ENCODE measurements at regions not wholly inside any gene's neighbourhood (a gene's known extent, or its start where the extent isn't known, plus 50 kb on each side); places are given as distances from the start of the nearest gene placed in this dataset.

DNA sequence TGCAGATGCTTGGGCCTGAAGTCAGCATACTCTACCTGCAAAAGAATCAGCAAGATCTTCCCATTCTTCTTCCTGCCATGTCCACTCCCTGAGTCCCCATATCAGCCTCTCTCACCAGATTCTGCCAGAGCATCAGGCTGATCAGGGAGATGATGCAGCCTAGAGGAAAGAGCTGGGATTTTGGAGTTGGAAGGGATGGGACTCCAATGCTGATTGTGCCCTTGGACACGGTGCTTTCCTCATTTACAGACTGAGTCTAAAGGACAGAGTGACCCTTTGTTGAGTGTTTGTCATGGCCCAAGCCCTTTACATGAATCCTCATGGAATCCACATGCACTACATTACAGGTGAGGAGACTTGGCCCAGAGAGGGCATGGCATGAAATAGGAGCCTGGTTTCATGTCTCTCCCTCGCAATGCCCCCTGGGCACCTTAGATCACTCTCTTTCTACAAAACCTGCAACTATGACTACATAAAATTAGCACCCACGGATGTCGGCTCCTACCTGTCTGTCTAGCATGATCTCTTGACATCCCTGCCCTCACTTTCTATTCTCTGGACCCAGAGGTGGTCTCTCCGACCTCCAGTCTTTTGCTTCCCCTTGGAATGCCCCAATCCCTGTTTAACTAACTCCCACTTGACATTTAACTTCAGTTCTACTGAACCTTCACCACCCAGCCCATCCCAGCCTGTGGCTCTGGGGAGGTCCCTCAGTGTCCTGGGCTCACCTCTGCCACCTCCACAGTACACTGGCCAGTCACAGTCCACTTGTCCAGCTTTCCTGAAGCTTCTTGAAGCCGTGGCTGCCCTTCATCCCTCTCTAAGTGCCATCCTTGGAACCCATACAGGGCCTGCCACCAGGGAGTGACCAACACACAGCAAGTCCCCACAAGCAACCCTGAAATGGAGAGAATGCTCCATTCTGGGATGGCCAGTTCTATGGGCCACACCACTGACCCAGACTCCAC lies 173.5 kb downstream of the ABHD5 start (continued):
- TF ChIP-seq, protein P1, sequence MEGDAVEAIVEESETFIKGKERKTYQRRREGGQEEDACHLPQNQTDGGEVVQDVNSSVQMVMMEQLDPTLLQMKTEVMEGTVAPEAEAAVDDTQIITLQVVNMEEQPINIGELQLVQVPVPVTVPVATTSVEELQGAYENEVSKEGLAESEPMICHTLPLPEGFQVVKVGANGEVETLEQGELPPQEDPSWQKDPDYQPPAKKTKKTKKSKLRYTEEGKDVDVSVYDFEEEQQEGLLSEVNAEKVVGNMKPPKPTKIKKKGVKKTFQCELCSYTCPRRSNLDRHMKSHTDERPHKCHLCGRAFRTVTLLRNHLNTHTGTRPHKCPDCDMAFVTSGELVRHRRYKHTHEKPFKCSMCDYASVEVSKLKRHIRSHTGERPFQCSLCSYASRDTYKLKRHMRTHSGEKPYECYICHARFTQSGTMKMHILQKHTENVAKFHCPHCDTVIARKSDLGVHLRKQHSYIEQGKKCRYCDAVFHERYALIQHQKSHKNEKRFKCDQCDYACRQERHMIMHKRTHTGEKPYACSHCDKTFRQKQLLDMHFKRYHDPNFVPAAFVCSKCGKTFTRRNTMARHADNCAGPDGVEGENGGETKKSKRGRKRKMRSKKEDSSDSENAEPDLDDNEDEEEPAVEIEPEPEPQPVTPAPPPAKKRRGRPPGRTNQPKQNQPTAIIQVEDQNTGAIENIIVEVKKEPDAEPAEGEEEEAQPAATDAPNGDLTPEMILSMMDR (conservative IDR thresholded peaks at IDR 0.05; ENCODE audit: low read depth in 2 of 2) = no peak
- TF ChIP-seq, protein P2, sequence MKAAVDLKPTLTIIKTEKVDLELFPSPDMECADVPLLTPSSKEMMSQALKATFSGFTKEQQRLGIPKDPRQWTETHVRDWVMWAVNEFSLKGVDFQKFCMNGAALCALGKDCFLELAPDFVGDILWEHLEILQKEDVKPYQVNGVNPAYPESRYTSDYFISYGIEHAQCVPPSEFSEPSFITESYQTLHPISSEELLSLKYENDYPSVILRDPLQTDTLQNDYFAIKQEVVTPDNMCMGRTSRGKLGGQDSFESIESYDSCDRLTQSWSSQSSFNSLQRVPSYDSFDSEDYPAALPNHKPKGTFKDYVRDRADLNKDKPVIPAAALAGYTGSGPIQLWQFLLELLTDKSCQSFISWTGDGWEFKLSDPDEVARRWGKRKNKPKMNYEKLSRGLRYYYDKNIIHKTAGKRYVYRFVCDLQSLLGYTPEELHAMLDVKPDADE (IDR thresholded peaks at IDR 0.05) = no peak
- TF ChIP-seq JUNB (IDR thresholded peaks at IDR 0.05; ENCODE audit: unreplicated experiment) (no peak), EZH2 (IDR thresholded peaks at IDR 0.05; ENCODE audit: low read depth, unreplicated experiment) (no peak)
- TF ChIP-seq, protein P3, sequence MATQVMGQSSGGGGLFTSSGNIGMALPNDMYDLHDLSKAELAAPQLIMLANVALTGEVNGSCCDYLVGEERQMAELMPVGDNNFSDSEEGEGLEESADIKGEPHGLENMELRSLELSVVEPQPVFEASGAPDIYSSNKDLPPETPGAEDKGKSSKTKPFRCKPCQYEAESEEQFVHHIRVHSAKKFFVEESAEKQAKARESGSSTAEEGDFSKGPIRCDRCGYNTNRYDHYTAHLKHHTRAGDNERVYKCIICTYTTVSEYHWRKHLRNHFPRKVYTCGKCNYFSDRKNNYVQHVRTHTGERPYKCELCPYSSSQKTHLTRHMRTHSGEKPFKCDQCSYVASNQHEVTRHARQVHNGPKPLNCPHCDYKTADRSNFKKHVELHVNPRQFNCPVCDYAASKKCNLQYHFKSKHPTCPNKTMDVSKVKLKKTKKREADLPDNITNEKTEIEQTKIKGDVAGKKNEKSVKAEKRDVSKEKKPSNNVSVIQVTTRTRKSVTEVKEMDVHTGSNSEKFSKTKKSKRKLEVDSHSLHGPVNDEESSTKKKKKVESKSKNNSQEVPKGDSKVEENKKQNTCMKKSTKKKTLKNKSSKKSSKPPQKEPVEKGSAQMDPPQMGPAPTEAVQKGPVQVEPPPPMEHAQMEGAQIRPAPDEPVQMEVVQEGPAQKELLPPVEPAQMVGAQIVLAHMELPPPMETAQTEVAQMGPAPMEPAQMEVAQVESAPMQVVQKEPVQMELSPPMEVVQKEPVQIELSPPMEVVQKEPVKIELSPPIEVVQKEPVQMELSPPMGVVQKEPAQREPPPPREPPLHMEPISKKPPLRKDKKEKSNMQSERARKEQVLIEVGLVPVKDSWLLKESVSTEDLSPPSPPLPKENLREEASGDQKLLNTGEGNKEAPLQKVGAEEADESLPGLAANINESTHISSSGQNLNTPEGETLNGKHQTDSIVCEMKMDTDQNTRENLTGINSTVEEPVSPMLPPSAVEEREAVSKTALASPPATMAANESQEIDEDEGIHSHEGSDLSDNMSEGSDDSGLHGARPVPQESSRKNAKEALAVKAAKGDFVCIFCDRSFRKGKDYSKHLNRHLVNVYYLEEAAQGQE (IDR thresholded peaks at IDR 0.05; ENCODE audit: unreplicated experiment) = no peak

DNA sequence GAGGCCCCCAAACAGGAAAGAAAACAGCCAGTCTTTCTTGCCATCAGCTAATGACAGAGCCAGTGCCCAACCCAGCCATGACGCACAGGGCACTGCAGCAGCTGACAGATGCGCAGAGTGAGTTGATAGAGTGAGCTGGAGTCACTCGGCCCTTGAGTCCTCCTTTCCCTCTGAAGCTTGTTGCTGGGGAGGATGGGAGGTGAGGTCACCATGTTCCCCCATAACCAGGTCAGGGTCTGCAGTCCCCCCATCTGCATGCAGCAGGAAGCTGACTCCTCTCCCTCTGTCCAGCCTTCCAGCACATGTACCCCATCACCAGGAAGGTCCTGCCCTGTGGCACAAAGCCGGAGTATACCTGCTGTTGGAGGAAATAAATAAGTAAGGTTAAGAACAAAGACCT lies 174.6 kb downstream of the ABHD5 start:
- no peak overlapping the region for H3K4me3 Mint-ChIP-seq
- peaks cover 5% of the 10 kb centered on the region for H3K27me3 Mint-ChIP-seq (ENCODE audit: insufficient read depth, low read depth, poor library complexity)
- TF ChIP-seq ZNF331 (CRISPR knock-in tag; IDR thresholded peaks at IDR 0.05; ENCODE audit: low read depth) = no peak
- TF ChIP-seq, protein P2 (IDR thresholded peaks at IDR 0.05) = no peak
- TF ChIP-seq EZH2 (IDR thresholded peaks at IDR 0.05; ENCODE audit: low read depth, unreplicated experiment) = no peak
- ATAC-seq (no peak), DNase-seq (ENCODE audit: low spot score) (no peak)
- H3K36me3 Mint-ChIP-seq (ENCODE audit: low read depth) = no peaks in the 10 kb centered on the region; the same call in 2 of the 3 replicates
- Histone ChIP-seq H3K27ac (ENCODE audit: low read depth) (no peak overlapping the region), H4K20me1 (replicated peaks; ENCODE audit: insufficient read depth) (no peaks in the 10 kb centered on the region), H3K36me3 (ENCODE audit: insufficient read depth) (no peaks in the 10 kb centered on the region), H2AFZ (0 out of 2 replicates have a peak overlapping the region, but pooled peaks have one; percentile 59), H3K27me3 (ENCODE audit: insufficient read depth) (no peaks in the 10 kb centered on the region), H3K4me1 (ENCODE audit: insufficient read depth) (peaks cover 2% of the 10 kb centered on the region; the same call in 1 of the 2 replicates), H3K79me2 (replicated peaks; ENCODE audit: insufficient read depth) (no peaks in the 10 kb centered on the region), H3K4me2 (no peak overlapping the region), H3K9me2 (ENCODE audit: insufficient read depth) (0 out of 2 replicates have a peak, but pooled peaks cover 4% of the 10 kb centered on the region), H3F3A (replicated peaks; ENCODE audit: low read depth) (no peaks in the 10 kb centered on the region), H3K4me3 (no peak overlapping the region)
- peaks cover 5% of the 10 kb centered on the region for H3K4me1 Mint-ChIP-seq
- H3K27ac Mint-ChIP-seq = no peak overlapping the region
- no peaks in the 10 kb centered on the region for H3K9me3 Mint-ChIP-seq
